Activated B cell treated with CpG ODN at 0.5 μM for 24 hours (primary cell): ENCODE measurements at regions not wholly inside any gene's neighbourhood (a gene's known extent, or its start where the extent isn't known, plus 50 kb on each side); places are given as distances from the start of the nearest gene placed in this dataset.

Experiments used
- ATAC-seq: fragments of 200-7000 bp; cut with Tn5 transposase; one replicate; pipeline ENCODE4 v1.10.0; 2021; ENCODE audit warnings: low read depth, mild to moderate bottlenecking, moderate library complexity
- CTCF ChIA-PET: fragments of 350-600 bp; sonication (Branson Sonifier 250); formaldehyde crosslinking; loops from one replicate; lab custom pipeline; 2021; ENCODE audit warnings: antibody characterized with exemption; lab: Charles Lee
- POLR2A ChIA-PET: fragments of 350-600 bp; sonication (Branson Sonifier 250); formaldehyde crosslinking; loops from one replicate; lab custom pipeline; 2021; ENCODE audit warnings: antibody characterized with exemption; lab: Charles Lee
- DNase-seq: peaks from one replicate; pipeline ENCODE4 v3.0.0; 2022
- H3K27ac Mint-ChIP-seq: one replicate; pipeline ENCODE4 v1.8.0; 2020; ENCODE audit warnings: mixed read lengths
- H3K27me3 Mint-ChIP-seq: one replicate; pipeline ENCODE4 v1.8.0; 2021; ENCODE audit warnings: mixed read lengths
- H3K36me3 Mint-ChIP-seq: one replicate; pipeline ENCODE4 v1.8.0; 2021; ENCODE audit warnings: low read depth, mixed read lengths
- H3K4me1 Mint-ChIP-seq: one replicate; pipeline ENCODE4 v1.8.0; 2021; ENCODE audit warnings: mixed read lengths
- H3K4me3 Mint-ChIP-seq: one replicate; pipeline ENCODE4 v1.8.0; 2020; ENCODE audit warnings: mild to moderate bottlenecking, mixed read lengths
- H3K9me3 Mint-ChIP-seq: one replicate; pipeline ENCODE4 v1.8.0; 2020; ENCODE audit warnings: mixed read lengths
- intact Hi-C: fragments of 100-400 bp; cut with micrococcal nuclease; formaldehyde crosslinking; loops from one replicate; pipeline ENCODE4 v1.15.1; 2024
- TF ChIP-seq, protein P1 (sequence below): fragments of 200-600 bp; IDR thresholded peaks from one replicate; pipeline ENCODE4 v1.8.0; 2022; ENCODE audit warnings: antibody characterized with exemption, mild to moderate bottlenecking

DNA sequence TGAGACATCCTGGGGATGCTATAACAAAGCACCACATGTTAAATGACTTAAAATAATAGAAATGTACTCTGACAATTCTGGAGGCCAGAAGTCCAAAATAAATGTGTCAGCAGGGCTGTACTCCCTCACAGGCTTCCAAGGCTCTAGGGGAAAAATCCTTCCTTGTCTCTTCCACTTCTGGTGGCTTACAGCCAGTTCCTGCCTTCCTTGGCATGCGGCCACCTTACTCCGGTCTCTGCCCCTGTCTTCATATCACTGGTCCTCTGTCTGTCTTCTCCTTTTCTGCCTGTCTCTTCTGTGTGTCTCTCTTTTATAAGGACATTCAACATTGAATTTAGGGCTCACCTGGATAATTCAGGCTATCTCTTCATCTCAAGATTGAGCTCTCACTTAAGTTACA lies 155.3 kb upstream of the SYNCRIP start:
- Mint-ChIP-seq H3K27ac (no peak overlapping the region), H3K4me1 (no peaks in the 10 kb centered on the region), H3K4me3 (no peak overlapping the region), H3K36me3 (no peaks in the 10 kb centered on the region), H3K9me3 (no peaks in the 10 kb centered on the region), H3K27me3 (no peaks in the 10 kb centered on the region)
- DNase-seq (no peak), ATAC-seq (no peak)
- intact Hi-C loops: no loop called here
- POLR2A ChIA-PET: no interaction called here
- CTCF ChIA-PET: no interaction called here
- TF ChIP-seq, protein P1, sequence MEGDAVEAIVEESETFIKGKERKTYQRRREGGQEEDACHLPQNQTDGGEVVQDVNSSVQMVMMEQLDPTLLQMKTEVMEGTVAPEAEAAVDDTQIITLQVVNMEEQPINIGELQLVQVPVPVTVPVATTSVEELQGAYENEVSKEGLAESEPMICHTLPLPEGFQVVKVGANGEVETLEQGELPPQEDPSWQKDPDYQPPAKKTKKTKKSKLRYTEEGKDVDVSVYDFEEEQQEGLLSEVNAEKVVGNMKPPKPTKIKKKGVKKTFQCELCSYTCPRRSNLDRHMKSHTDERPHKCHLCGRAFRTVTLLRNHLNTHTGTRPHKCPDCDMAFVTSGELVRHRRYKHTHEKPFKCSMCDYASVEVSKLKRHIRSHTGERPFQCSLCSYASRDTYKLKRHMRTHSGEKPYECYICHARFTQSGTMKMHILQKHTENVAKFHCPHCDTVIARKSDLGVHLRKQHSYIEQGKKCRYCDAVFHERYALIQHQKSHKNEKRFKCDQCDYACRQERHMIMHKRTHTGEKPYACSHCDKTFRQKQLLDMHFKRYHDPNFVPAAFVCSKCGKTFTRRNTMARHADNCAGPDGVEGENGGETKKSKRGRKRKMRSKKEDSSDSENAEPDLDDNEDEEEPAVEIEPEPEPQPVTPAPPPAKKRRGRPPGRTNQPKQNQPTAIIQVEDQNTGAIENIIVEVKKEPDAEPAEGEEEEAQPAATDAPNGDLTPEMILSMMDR: no peak

DNA sequence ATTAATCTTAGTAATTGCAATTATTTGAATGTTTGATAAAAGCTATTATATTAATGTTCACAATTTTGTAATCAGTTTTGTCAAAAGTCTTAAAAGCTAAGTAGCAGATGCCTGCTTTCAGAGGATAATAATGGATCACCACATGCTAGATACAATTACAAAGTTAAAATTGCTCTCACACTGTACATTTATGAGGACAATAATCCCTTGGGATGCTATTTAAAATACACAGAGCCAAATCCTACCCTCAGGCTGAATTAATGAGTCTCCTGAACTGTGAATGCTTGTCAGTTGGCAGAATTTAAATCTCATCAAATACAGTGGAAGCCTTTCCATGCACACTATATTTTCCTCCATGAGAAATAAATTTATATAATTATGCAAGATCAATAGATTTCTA lies 153.3 kb upstream of the SYNCRIP start:
- no peaks in the 10 kb centered on the region for H3K4me1 Mint-ChIP-seq

DNA sequence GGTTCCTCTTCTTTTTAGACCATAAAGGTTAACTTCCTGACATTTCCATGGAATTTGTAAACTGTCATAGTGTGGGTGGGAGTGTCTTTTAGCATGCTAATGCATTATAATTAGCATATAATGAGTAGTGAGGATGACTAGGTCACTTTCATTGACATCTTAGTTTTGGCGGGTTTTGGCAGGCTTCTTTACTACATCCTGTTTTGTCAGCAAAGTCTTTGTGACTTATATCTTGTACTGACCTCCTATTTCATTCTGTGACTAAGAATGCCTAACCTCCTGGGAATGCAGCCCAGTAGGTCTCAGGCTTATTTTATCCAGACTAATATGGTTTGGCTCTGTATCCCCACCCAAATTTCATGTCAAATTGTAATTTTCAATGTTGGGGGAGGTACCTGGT lies 149.6 kb upstream of the SYNCRIP start:
- Mint-ChIP-seq H3K27me3 (no peaks in the 10 kb centered on the region), H3K4me1 (no peaks in the 10 kb centered on the region), H3K9me3 (peaks cover 8% of the 10 kb centered on the region), H3K36me3 (no peaks in the 10 kb centered on the region), H3K4me3 (no peak overlapping the region), H3K27ac (no peak overlapping the region)
- intact Hi-C loops: no loop called here
- ChIA-PET POLR2A (no interaction called here), CTCF (no interaction called here)
- TF ChIP-seq, protein P1: no peak
- DNase-seq (no peak), ATAC-seq (no peak)

More for the DNA sequence above, 153.3 kb upstream of the SYNCRIP start:
- Mint-ChIP-seq H3K27ac (no peak overlapping the region), H3K9me3 (no peaks in the 10 kb centered on the region), H3K4me3 (no peak overlapping the region), H3K36me3 (no peaks in the 10 kb centered on the region), H3K27me3 (no peaks in the 10 kb centered on the region)
- CTCF ChIA-PET: no interaction called here
- intact Hi-C loops: no loop called here
- TF ChIP-seq, protein P1: no peak
- ATAC-seq: no peak
- POLR2A ChIA-PET: no interaction called here
- DNase-seq: no peak

GRCh38 chr6:85775883-85776282 lies 133.2 kb upstream of the SYNCRIP start:
- ATAC-seq (no peak), DNase-seq (no peak)
- Mint-ChIP-seq H3K4me1 (no peaks in the 10 kb centered on the region), H3K36me3 (no peaks in the 10 kb centered on the region), H3K27ac (no peak overlapping the region), H3K27me3 (peaks cover 10% of the 10 kb centered on the region), H3K4me3 (no peak overlapping the region), H3K9me3 (peaks cover 13% of the 10 kb centered on the region)
- intact Hi-C loops: no loop called here
- TF ChIP-seq, protein P1: no peak
- ChIA-PET CTCF (no interaction called here), POLR2A (no interaction called here)

- Mint-ChIP-seq H3K4me1 (no peaks in the 10 kb centered on the region), H3K36me3 (no peaks in the 10 kb centered on the region), H3K9me3 (peaks cover 8% of the 10 kb centered on the region), H3K27ac (no peak overlapping the region), H3K27me3 (peaks cover 19% of the 10 kb centered on the region), H3K4me3 (no peak overlapping the region)
- DNase-seq (no peak), ATAC-seq (no peak)
- ChIA-PET CTCF (no interaction called here), POLR2A (no interaction called here)
- TF ChIP-seq, protein P1: no peak
- intact Hi-C loops: no loop called here
Observed at GRCh38 chr6:85772641-85773040, 130.0 kb upstream of the SYNCRIP start.
